ENCODE measurements at regions not wholly inside any gene's neighbourhood (a gene's known extent, or its start where the extent isn't known, plus 50 kb on each side); places are given as distances from the start of the nearest gene placed in this dataset.
"Not testable (repeated sequence)": the region's sequence is repeated elsewhere in the genome, so short reads cannot be mapped to it uniquely, and the experiment has no call there.

DNA sequence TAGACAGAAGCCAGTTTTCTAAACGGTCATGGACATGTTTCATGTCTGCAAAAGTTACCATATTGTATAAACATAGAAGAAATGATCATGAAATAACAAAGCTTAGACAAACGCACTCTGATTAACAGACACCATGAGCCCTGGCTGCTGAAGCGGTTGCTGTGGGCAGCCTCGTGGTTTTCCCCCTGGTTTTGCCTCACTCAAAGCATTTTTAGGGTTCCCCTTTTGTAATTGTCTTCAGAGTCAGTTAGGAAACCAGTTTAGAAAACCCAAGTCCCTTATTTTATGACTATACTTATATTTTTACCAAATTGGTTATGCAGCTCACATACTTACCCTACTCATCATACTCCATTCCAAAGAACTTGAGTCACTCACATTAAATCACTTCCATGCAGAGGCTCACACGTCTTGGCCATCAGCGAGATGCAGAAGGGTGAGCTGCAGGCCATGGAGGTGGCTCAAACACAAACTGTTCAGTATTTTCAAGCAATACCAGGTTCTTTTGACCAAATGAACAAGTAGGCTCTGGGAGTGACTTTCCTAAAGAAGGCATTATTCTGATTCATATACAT lies 105.6 kb upstream of the SALL3 start:
- no peak for FAIRE-seq

- no peak for FAIRE-seq
These were observed 104.4 kb upstream of the SALL3 start for GRCh38 chr18:78875016-78875777.

DNA sequence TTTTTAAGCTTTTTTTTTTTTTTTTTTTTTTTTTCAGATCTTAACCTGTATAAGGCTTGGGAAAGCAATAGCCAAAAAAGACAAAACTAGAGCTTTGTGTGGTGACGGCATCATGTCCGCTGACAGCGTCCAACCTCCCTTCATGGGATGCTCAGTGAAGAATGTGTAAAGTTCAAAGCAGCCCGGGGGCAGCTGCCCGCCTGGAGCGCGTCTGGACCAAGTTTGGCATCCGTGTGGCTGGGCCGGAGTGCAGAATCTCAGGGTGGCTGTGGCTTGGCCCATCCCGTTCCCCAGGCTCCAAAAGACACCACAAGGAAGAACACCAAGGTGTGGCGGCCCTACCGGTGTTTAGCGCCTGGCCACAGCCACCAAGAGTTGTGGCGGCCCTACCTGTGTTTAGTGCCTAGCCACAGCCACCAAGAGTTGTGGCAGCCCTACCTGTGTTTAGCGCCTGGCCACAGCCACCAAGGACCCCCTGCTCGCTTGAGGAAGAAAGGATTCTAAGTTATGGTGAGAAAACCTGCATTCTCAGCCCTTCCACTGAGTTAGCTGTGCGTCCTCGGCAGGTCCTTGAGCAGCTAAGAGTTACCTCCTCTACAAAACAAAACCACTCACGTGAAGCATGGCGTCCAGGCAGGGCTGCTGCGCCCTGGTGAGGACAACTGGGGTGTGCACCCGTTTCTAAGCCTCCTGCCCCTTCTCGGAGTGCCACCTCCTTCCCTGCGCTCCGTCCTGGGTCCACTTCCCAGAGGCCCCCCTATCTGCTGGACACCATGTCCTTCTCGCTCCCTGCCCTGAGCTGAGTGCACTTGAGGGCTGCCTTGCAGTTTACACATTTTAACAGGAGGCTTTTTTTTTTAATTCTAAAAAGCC lies 103.6 kb upstream of the SALL3 start:
- FAIRE-seq: no peak

DNA sequence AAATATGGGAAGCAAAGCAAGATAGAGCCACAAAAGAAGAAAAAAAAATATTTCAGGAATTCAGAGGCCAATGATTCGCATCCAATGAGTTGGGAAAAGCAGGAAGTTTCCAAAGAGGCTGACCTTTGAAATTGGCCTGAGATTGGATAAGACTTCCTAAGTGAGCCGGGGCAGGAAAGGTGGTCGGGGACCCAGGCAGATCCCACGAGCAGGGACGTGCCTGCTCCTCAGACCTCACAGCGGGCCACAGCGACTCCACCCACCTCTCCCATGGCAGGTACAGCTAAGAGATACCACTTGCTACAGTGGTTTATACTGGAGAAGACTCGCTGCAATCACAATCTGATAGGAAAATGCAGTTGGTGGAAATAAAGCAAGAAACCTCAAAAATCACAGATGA lies 102.8 kb upstream of the SALL3 start:
- no peak for FAIRE-seq

DNA sequence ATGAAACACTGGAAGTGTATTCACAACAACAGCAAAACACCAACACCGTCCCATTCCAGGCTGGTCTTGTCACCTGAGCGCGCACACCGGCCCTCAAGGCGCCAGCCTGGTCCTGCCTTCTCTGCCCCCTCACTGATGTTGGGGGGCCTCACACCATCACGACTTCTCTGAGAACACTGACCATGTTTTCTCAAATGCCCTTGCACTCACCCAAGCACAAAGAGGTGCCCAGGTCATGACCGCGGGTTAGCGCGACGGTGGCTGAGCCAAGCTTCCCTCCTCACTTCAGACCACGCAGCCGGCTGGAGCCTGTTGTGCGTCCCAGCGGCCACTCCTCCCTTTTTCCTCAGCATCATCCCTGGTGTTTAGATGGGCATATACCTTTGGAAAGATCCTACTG lies 101.3 kb upstream of the SALL3 start:
- FAIRE-seq: no peak

- not testable (repeated sequence) for FAIRE-seq
These were observed 100.3 kb upstream of the SALL3 start for GRCh38 chr18:78879072-78879883.

DNA sequence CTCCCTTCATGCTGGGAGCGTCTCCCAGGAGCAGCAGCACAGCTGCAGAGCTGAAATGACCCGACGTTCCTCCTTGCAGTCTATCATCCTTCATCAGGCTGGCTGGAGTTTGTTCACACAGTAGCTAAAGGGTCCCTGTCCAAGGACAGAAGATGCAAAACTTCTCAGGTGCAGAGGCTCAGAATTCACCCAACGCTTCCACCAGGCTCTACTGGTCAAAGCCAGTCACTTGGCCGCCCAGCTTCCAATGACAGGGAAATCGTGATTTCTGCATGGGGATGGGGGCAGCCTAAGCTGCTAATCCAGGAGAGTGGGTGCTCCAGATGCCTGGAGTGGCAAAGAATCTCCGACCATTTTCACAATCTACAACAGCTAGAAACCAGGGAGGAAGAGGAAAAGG lies 97.0 kb upstream of the SALL3 start:
- FAIRE-seq: no peak

- no peak for FAIRE-seq
These were observed 96.1 kb upstream of the SALL3 start for GRCh38 chr18:78883501-78883900.

GRCh38 chr18:78884502-78884901 lies 95.1 kb upstream of the SALL3 start:
- no peak for FAIRE-seq

DNA sequence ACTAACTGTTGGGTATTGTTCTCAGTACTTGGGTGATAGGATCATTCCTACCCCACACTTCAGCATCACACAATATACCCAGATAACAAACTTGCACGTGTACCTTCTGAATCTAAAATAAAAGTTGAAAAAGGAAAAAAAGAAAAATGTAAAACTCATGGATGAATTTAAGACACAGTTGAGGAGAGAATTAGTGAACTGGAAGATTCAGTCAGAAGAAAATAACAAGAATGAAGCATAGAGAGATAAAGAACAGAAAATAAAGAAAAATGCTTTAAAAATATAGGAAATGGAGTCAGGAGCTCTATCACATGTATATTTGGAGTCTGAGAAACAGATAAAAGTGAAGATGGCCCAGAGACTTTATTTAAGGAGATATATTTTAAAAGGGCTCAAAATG lies 90.4 kb upstream of the SALL3 start:
- FAIRE-seq: no peak

DNA sequence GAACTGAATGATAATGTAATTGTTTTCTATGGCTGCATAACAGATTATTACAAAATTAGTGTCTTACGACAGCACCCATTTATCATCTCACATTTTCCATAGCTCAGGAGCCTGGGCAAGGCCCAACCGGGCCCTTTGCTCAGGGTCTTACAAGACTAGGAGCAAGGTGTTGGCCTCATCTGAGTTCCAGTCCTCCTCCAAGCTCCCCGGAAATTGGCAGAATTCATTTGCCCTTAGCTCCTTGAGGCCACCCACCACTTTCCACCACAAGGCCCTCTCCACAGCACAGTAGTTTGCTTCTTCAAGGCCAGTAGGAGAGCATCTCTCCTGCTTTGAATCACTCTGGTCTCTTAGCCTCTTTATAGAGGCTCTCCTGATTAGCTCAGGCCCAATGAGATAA lies 89.2 kb upstream of the SALL3 start:
- no peak for FAIRE-seq

GRCh38 chr18:78891185-78891762 lies 88.3 kb upstream of the SALL3 start:
- no peak for FAIRE-seq

GRCh38 chr18:78892177-78892576 lies 87.4 kb upstream of the SALL3 start:
- no peak for FAIRE-seq

DNA sequence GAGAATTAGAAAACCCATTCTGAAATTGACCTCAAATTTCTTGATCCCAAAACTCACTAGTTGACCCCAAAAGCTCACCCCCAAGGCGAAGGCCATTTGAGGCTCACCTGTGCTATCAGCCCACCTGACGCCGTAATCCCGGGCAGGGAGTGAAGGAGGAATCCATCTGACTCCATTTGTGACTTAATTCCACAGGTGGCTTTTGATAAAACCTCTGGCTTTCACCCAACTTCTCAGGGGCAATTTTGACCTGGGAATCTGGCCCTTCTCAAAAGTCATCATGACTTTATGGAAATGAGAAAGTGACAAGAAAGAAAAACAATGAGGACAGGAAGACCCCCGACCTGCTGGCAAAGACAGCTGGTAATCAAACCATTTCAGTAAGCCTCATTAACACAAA lies 86.9 kb upstream of the SALL3 start:
- no peak for FAIRE-seq

DNA sequence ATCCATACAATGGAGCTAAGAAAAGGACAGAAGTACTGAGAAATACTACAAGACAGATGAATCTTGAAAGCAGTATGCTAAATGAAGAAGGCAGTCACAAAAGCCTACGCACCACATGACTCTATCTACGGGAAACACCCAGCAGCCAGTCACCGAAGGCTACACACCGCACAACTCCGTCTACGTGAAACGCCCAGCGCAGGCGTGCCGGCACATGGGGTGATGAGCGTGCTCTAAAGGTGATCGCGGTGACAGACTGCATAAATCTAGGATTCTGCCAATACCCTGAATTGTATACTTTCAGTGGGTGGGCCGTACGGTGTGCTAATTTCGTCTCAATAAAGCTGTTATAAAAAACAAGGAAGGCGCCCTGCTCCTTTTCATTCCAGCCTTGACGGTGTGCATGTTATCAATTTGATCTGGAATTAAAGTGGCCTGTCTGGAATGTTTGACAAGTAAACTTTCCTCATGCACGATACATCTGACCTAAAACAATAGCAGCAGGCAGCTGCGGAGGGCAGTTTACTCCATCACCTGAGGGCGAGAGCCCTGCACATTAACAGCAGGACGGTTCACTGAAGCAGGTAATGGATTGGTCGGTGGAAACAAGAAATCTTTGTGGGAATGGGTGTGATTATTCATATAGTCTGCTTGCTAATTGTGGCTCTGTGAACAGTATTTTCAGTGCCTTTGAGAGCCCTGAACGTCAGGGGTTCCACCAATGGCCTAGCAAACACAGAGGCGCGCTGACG lies 86.2 kb upstream of the SALL3 start:
- FAIRE-seq: no peak

DNA sequence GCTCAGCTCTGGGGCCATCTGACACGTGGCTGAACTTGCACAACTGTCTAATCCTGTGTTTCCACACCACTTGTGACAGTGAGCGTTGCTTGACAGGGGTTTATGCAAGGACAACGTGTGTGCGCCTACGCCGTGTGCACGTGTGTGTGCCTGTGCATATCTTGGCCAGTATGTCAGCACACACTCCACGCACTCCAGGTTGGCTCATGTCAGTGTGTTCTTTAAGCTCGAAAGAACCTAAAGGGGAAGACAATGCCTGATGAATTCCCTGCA lies 85.6 kb upstream of the SALL3 start:
- no peak for FAIRE-seq

GRCh38 chr18:78895207-78896001 lies 84.2 kb upstream of the SALL3 start:
- no peak for FAIRE-seq

DNA sequence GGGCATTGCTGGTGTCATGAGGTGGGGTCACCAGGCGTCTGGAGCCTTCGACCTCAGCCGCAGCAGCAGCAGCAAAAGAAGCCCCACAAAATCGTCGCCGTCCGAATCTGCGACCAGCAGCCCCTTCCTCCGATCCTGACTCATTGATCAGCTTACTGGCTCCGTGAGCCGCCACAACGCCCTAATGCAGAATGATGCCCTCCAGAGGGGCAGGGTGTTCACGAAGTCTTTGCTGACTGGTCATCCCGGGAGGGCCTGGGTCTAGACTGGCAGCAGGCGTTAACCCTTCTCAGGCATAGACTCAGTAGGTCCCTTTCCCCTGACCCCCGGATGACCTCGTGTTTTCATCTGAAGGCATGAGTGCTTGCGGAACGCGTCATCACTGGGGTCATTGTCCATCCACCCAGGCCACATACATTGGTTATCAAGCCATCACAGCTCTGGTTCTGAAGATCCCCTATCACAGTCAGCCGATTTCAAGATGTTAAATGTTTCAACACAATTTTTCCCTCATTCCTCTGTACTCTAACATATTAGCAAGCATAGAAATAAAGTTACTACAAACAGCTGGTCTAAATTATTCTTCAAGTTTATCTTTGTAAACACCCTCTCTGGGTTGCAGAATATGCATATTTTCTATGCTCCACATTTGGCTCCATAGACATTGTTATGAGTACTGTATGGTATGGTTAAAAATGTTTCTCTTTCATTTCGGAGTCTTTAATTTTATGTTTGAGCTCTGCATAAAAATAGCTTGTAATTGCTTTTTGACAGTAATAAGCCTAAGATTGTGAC lies 83.3 kb upstream of the SALL3 start:
- no peak for FAIRE-seq

DNA sequence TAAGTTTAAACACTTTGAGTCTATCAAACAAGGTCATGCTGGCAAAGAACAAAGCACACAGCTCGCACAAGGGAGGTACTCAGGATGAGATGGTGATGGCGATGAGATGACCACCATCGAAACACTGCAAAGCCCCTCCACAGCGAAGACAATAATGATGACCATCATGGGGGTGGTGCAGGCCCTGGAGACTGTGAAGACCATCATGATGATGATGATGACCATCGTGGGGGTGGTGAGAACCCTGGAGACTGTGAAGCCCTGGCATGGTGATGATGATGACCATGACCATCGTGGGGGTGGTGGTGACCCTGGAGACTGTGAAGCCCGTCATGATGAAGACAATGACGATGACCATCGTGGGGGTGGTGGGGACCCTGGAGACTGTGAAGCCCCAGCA lies 81.6 kb upstream of the SALL3 start:
- no peak for FAIRE-seq

DNA sequence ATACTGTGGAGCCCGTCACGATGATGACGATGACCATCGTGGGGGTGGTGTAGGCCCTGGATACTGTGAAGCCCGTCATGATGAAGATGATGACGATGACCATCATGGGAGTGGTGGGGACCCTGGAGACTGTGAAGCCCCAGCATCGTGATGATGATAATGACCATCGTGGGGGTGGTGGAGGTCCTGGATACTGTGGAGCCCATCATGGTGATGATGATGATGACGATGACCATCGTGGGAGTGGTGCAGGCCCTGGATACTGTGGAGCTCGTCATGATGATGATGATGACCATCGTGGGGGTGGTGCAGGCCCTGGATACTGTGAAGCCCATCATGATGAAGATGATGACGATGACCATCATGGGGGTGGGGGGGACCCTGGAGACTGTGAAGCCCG lies 81.0 kb upstream of the SALL3 start:
- FAIRE-seq: no peak
